K562 (cell line): ENCODE measurements at regions not wholly inside any gene's neighbourhood (a gene's known extent, or its start where the extent isn't known, plus 50 kb on each side); places are given as distances from the start of the nearest gene placed in this dataset.

Experiments
- ATAC-seq: fragments of 200-7000 bp; cut with Tn5 transposase; 3 replicates; pipeline ENCODE4 v1.9.1; 2020; ENCODE audit warnings: moderate library complexity
- BruUV-seq: library from RNA; stranded (reverse); fragments of 400-500 nt; replicated peaks from 2 replicates; lab custom pipeline; 2021; lab: Mats Ljungman, UMichigan
- CTCF ChIA-PET: fragments of 300-600 bp; formaldehyde crosslinking; extraction: SDS; loops from one replicate; lab custom pipeline; 2021; ENCODE audit warnings: low intra/inter-chr PET ratio; lab: Yijun Ruan, JAX
- POLR2A ChIA-PET: fragments of 300-600, 350-650 bp; sonication (Branson Sonifier 250); formaldehyde crosslinking; extraction: SDS; loops from one replicate; lab custom pipeline; 2021; ENCODE audit warnings: antibody characterized with exemption, inconsistent platforms; lab: Yijun Ruan, JAX
- DNase-seq, 4 experiments: peaks; one replicate each; pipeline versions ENCODE4 v3.0.0 to v3.0.0-alpha.2; 2011 to 2018; ENCODE audit warnings: low spot score in 3 of 4, mixed read lengths in 3 of 4; ENCODE audit errors: extremely low read depth in 1 of 4
- FAIRE-seq: peaks from 2 replicates; lab custom pipeline; 2011; peaks lifted over from hg19 to GRCh38; lab: Jason Lieb, UNC
- H2AFZ ChIP-seq: 2 replicates; pipeline ENCODE4 v1.6.0; 2011; ENCODE audit warnings: low read depth, low read length, control low read depth, inconsistent platforms
- H3K27ac ChIP-seq: fragments of 200-600 bp; 3 replicates; pipeline ENCODE4 v1.8.0; 2011; ENCODE audit warnings: low read depth, mild to moderate bottlenecking, control low read depth, inconsistent platforms, low read length, moderate library complexity, mixed read lengths; ENCODE audit errors: extremely low read depth
- H3K27me3 ChIP-seq, 2 experiments: fragments of 300-600 bp in 1 of 2; 2 replicates in 1 of 2; 3 replicates in 1 of 2; pipeline versions ENCODE4 v1.6.0 to v1.8.0; 2011; ENCODE audit warnings: inconsistent platforms in 2 of 2, low read length in 2 of 2, mild to moderate bottlenecking in 1 of 2, mixed read lengths in 1 of 2, moderate library complexity in 1 of 2; ENCODE audit not compliant: control insufficient read depth in 2 of 2, insufficient read depth in 2 of 2
- H3K36me3 ChIP-seq: fragments of 300-600 bp; 3 replicates; pipeline ENCODE4 v1.8.0; 2011; ENCODE audit warnings: mild to moderate bottlenecking, low read length, inconsistent platforms; ENCODE audit not compliant: control insufficient read depth, insufficient read depth
- H3K4me1 ChIP-seq, 2 experiments: fragments of 200-600 bp in 1 of 2; replicated peaks in 1 of 2; 2 replicates in 1 of 2; 3 replicates in 1 of 2; pipeline versions ENCODE4 v1.5.1 to v1.8.0; 2011; ENCODE audit warnings: inconsistent platforms in 2 of 2, low read length in 2 of 2, mild to moderate bottlenecking in 1 of 2, mixed read lengths in 1 of 2, moderate library complexity in 1 of 2; ENCODE audit not compliant: control insufficient read depth in 2 of 2, insufficient read depth in 2 of 2
- H3K4me2 ChIP-seq: 2 replicates; pipeline ENCODE4 v1.6.1; 2011; ENCODE audit warnings: low read length, control low read depth, inconsistent platforms, mixed read lengths; ENCODE audit not compliant: insufficient read depth
- H3K4me3 ChIP-seq: fragments of 200-600 bp; sonication (generic), shearing (Covaris generic); 2 replicates; pipeline ENCODE4 v1.5.1; 2016; ENCODE audit warnings: control low read depth, inconsistent platforms
- H3K79me2 ChIP-seq: fragments of 200-600 bp; 3 replicates; pipeline ENCODE4 v1.8.0; 2011; ENCODE audit warnings: low read length, inconsistent platforms; ENCODE audit not compliant: control insufficient read depth, insufficient read depth
- H3K9ac ChIP-seq, 2 experiments: 2 replicates each; pipeline versions ENCODE4 v1.6.0 to v1.6.1; 2011; ENCODE audit warnings: low read depth in 2 of 2, low read length in 2 of 2, control low read depth in 1 of 2, inconsistent platforms in 1 of 2, mild to moderate bottlenecking in 1 of 2, mixed read lengths in 1 of 2; ENCODE audit not compliant: insufficient read depth in 1 of 2
- H3K9me1 ChIP-seq: one replicate; pipeline ENCODE4 v1.6.0; 2011; ENCODE audit warnings: inconsistent platforms, mild to moderate bottlenecking, low read length, moderate library complexity; ENCODE audit not compliant: control insufficient read depth, insufficient read depth
- H3K9me3 ChIP-seq: replicated peaks from 2 replicates; pipeline ENCODE4 v1.5.1; 2011; ENCODE audit warnings: low read depth, low read length, inconsistent platforms; ENCODE audit not compliant: control insufficient read depth, insufficient read depth
- H4K20me1 ChIP-seq: replicated peaks from 2 replicates; pipeline ENCODE4 v1.6.1; 2011; ENCODE audit warnings: low read length, inconsistent platforms, mixed read lengths; ENCODE audit not compliant: control insufficient read depth, insufficient read depth
- ARID2 ChIP-seq: fragments of 450-650 bp; IDR thresholded peaks from 2 replicates; pipeline ENCODE4 v1.6.1; 2017; ENCODE audit warnings: antibody characterized with exemption, mild to moderate bottlenecking
- CAMTA2 ChIP-seq: fragments of 250-450 bp; sonication (Bioruptor Pico); conservative IDR thresholded peaks from 2 replicates; pipeline ENCODE4 v1.5.1; 2022
- CHD1 ChIP-seq: fragments of 200-600 bp; sonication (generic); IDR thresholded peaks from one replicate; pipeline ENCODE4 v1.6.1; 2012; ENCODE audit warnings: mild to moderate bottlenecking, moderate library complexity, low read length, inconsistent platforms
- FOXA1 ChIP-seq: fragments of 450-650 bp; IDR thresholded peaks from 2 replicates; pipeline ENCODE4 v1.6.1; 2016; ENCODE audit warnings: mild to moderate bottlenecking, borderline replicate concordance
- NR1H2 ChIP-seq: sonication (generic); formaldehyde crosslinking; IDR thresholded peaks from 2 replicates; pipeline ENCODE4 v1.4.0; 2020; ENCODE audit warnings: mild to moderate bottlenecking, missing genetic modification reagents
- NR3C1 ChIP-seq: sonication (generic); formaldehyde crosslinking; IDR thresholded peaks from 2 replicates; pipeline ENCODE4 v1.8.1; 2022; ENCODE audit warnings: missing genetic modification reagents
- POLR2AphosphoS2 ChIP-seq: IDR thresholded peaks from 2 replicates; pipeline ENCODE4 v1.6.1; 2012; ENCODE audit warnings: low read length, improper control_type of control experiment
- PPARD ChIP-seq: fragments of 250-450 bp; sonication (Bioruptor Pico); IDR thresholded peaks from 2 replicates; pipeline ENCODE4 v1.8.0; 2022; ENCODE audit warnings: inconsistent platforms, mild to moderate bottlenecking, moderate library complexity
- PTRF ChIP-seq: fragments of 450-650 bp; IDR thresholded peaks from 2 replicates; pipeline ENCODE4 v1.6.1; 2016; ENCODE audit warnings: mild to moderate bottlenecking, missing genetic modification characterization, missing compliant biosample characterization
- SMAD4 ChIP-seq: fragments of 250-450 bp; sonication (Bioruptor Pico); conservative IDR thresholded peaks from 2 replicates; pipeline ENCODE4 v1.8.0; 2021; ENCODE audit warnings: inconsistent platforms, mild to moderate bottlenecking, moderate library complexity
- TGIF2 ChIP-seq: sonication (generic); formaldehyde crosslinking; IDR thresholded peaks from 2 replicates; pipeline ENCODE4 v1.8.1; 2022; ENCODE audit warnings: mild to moderate bottlenecking, missing genetic modification reagents, moderate library complexity
- U2AF1 ChIP-seq: fragments of 200-400 bp; formaldehyde crosslinking; optimal IDR thresholded peaks from 2 replicates; pipeline ENCODE3; 2017; ENCODE audit warnings: mild to moderate bottlenecking, low read depth, low read length, moderate library complexity
- WHSC1 ChIP-seq: IDR thresholded peaks from one replicate; pipeline ENCODE4 v1.6.1; 2012; ENCODE audit warnings: low read length, control low read depth, inconsistent platforms
- ZNF311 ChIP-seq: fragments of 250-450 bp; sonication (Bioruptor Pico); IDR thresholded peaks from 2 replicates; pipeline ENCODE4 v1.4.0; 2020; ENCODE audit warnings: mild to moderate bottlenecking, moderate library complexity
- ZNF644 ChIP-seq: fragments of 200-800 bp; sonication (Bioruptor generic); IDR thresholded peaks from 2 replicates; pipeline ENCODE4 v1.6.1; 2016; ENCODE audit warnings: low read depth, missing genetic modification characterization, missing compliant biosample characterization
- ZNF75A ChIP-seq: fragments of 450-650 bp; formaldehyde crosslinking; IDR thresholded peaks from 2 replicates; pipeline ENCODE4 v1.4.0; 2020; ENCODE audit warnings: mild to moderate bottlenecking
- ZSCAN29 ChIP-seq: fragments of 450-650 bp; IDR thresholded peaks from 2 replicates; pipeline ENCODE4 v1.6.1; 2017
- WGBS: fragments of 100-300 bp; shearing (Covaris generic); methylation state at CpG from one replicate; pipeline ENCODE4 v1.1.6; 2016; ENCODE audit warnings: low coverage, mixed read lengths; ENCODE audit not compliant: insufficient coverage; ENCODE audit errors: missing lambda C conversion rate; 5-methylcytosine and 5-hydroxymethylcytosine counted together
- in situ Hi-C: fragments of 300-500 bp; cut with MboI; formaldehyde crosslinking; loops from 4 replicates; pipeline ENCODE4 v1.15.0; 2018; ENCODE audit warnings: inconsistent platforms, mixed read lengths
- intact Hi-C: fragments of 100-400 bp; cut with micrococcal nuclease; formaldehyde crosslinking; loops from 2 replicates; pipeline ENCODE4 v1.14.2; 2022
- TF ChIP-seq, protein P1 (sequence below): sonication (generic); formaldehyde crosslinking; IDR thresholded peaks from 2 replicates; pipeline ENCODE4 v1.4.0; 2020; ENCODE audit warnings: mild to moderate bottlenecking, missing genetic modification reagents

DNA sequence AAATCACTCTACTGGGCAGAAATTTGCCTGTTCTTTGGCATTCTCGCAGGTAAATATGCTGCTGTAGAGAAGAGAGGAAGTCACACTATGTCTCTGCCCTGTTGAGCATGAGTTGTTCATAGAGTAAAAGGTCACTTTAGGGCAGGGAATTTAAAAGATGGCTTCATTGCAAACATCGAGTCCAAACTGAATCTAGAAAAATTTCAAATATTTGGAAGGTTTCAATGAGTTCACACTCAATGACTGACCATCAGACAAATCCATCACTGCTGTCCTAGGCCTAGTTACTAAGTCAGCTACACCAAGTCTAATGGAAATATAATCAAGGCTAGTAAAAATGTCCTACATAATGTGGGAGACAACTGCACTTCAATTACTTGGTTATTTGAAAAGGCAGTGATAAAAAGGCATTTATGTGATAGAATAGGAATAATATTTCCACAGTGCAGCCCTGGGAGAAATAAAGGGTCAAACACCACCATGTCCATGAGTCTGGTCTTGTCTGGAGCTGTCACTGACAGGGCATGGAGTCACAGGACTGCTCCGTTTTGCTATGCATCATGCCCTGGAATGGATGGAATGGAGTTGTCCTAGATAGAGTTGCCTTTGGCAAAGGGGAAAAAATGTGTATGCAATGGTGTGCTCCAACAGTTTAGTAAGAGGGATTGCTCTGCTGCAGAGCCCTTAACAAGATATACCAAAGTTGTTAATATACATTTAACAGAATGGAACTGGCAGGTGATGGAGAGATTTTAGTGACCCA lies 218.5 kb upstream of the DAPK1 start:
- intact Hi-C loops = no loop called here

DNA sequence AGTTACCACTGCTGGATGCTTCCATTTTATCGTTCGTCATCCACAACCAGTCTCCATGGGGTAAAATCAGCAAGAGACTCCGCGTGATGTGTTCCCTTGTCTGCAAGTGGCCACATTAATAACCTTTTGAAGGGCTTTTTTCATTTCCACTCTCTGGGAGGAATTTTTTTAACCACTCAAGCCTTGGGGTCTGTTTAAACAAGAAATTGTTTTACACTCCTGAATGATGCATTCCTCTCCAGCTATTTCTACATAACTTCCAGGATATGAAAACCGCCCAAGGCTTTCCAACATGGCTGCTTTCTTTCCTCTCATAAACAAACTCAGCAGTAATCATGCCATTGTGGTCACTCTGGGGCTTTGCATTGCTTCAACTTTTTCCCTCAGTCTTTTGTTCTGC lies 217.2 kb upstream of the DAPK1 start:
- H3K36me3 ChIP-seq = no peaks in the 10 kb centered on the region
- H4K20me1 ChIP-seq = no peaks in the 10 kb centered on the region
- CTCF ChIA-PET = no interaction called here
- no peak for FAIRE-seq
- BruUV-seq = no TSS peak
- intact Hi-C loops = no loop called here
- no peak for ATAC-seq
- H3K9me3 ChIP-seq = no peaks in the 10 kb centered on the region
- no peak overlapping the region for H3K4me2 ChIP-seq
- 0% methylated on average over 3 of the region's 5 CpGs for WGBS
- H3K27ac ChIP-seq = no peak overlapping the region
- H3K9ac ChIP-seq = no peak overlapping the region
- H3K9me1 ChIP-seq = no peaks in the 10 kb centered on the region
- POLR2A ChIA-PET = no interaction called here
- no peak overlapping the region for H2AFZ ChIP-seq
- no peaks in the 10 kb centered on the region for H3K4me1 ChIP-seq
- no peak overlapping the region for H3K4me3 ChIP-seq
- no peak for DNase-seq
- in situ Hi-C loops = no loop called here
- no peaks in the 10 kb centered on the region for H3K27me3 ChIP-seq
- H3K79me2 ChIP-seq = no peaks in the 10 kb centered on the region
- TF ChIP-seq NR3C1 (CRISPR knock-in tag) (no peak), CHD1 (no peak), ARID2 (no peak), ZNF644 (no peak), FOXA1 (no peak), ZSCAN29 (no peak), CAMTA2 (no peak), PTRF (tag) (no peak), ZNF75A (CRISPR knock-in tag) (no peak), WHSC1 (no peak), ZNF311 (CRISPR knock-in tag) (no peak)
- TF ChIP-seq, protein P1, sequence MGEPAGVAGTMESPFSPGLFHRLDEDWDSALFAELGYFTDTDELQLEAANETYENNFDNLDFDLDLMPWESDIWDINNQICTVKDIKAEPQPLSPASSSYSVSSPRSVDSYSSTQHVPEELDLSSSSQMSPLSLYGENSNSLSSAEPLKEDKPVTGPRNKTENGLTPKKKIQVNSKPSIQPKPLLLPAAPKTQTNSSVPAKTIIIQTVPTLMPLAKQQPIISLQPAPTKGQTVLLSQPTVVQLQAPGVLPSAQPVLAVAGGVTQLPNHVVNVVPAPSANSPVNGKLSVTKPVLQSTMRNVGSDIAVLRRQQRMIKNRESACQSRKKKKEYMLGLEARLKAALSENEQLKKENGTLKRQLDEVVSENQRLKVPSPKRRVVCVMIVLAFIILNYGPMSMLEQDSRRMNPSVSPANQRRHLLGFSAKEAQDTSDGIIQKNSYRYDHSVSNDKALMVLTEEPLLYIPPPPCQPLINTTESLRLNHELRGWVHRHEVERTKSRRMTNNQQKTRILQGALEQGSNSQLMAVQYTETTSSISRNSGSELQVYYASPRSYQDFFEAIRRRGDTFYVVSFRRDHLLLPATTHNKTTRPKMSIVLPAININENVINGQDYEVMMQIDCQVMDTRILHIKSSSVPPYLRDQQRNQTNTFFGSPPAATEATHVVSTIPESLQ (CRISPR knock-in tag) = no peak

More for the DNA sequence above, 218.5 kb upstream of the DAPK1 start:
- Histone ChIP-seq H3K9ac (no peak overlapping the region), H3K36me3 (no peaks in the 10 kb centered on the region), H3K27ac (no peak overlapping the region), H3K27me3 (no peaks in the 10 kb centered on the region), H3K9me3 (no peaks in the 10 kb centered on the region), H3K9me1 (no peaks in the 10 kb centered on the region), H3K4me2 (no peak overlapping the region), H4K20me1 (no peaks in the 10 kb centered on the region)
- CTCF ChIA-PET = no interaction called here
- POLR2A ChIA-PET = no interaction called here
- no peak for FAIRE-seq
- in situ Hi-C loops = no loop called here
- no peak for DNase-seq
- TF ChIP-seq NR1H2 (CRISPR knock-in tag) (no peak), SMAD4 (CRISPR knock-in tag) (no peak), U2AF1 (no peak), TGIF2 (CRISPR knock-in tag) (no peak), PPARD (CRISPR knock-in tag) (no peak), POLR2AphosphoS2 (no peak), NR3C1 (CRISPR knock-in tag) (no peak)
- TF ChIP-seq, all 486 proteins: peak for 0
- Histone ChIP-seq H2AFZ (no peak overlapping the region), H3K4me3 (no peak overlapping the region), H3K4me1 (no peaks in the 10 kb centered on the region), H3K79me2 (no peaks in the 10 kb centered on the region)
- no TSS peak for BruUV-seq
- no peak for ATAC-seq
- 4% methylated on average over 3 of the region's 3 CpGs for WGBS
